HG03060 (cell line): ENCODE measurements at regions not wholly inside any gene's neighbourhood (a gene's known extent, or its start where the extent isn't known, plus 50 kb on each side); places are given as distances from the start of the nearest gene placed in this dataset.

Experiments used
- ATAC-seq: cut with Tn5 transposase; IDR thresholded peaks from one replicate; pipeline ENCODE4 v1.9.1; 2021; ENCODE audit warnings: low read depth, moderate number of reproducible peaks; ENCODE audit not compliant: unreplicated experiment

- ATAC-seq: no peak
Observed at GRCh38 chr14:101063121-101063520, 159.6 kb upstream of the RTL1 start.

- ATAC-seq: no peak
Observed at GRCh38 chr14:101064121-101064661, 160.7 kb upstream of the RTL1 start.

GRCh38 chr14:101064718-101065117, 161.2 kb upstream of the RTL1 start:
- no peak for ATAC-seq

- no peak for ATAC-seq
Observed at GRCh38 chr14:101065246-101065645, 161.7 kb upstream of the RTL1 start.

GRCh38 chr14:101065696-101066694, 162.5 kb upstream of the RTL1 start:
- ATAC-seq: no peak

- no peak for ATAC-seq
Observed at GRCh38 chr14:101066826-101067510, 163.4 kb upstream of the RTL1 start.

- no peak for ATAC-seq
Observed at GRCh38 chr14:101068313-101069227, 165.0 kb upstream of the RTL1 start.

GRCh38 chr14:101069228-101069549, 165.7 kb upstream of the RTL1 start:
- ATAC-seq: no peak

GRCh38 chr14:101069666-101070362, 166.3 kb upstream of the RTL1 start:
- no peak for ATAC-seq

- ATAC-seq: no peak
Observed at GRCh38 chr14:101070540-101071492, 167.3 kb upstream of the RTL1 start.

- ATAC-seq: no peak
Observed at GRCh38 chr14:101071493-101071906, 168.0 kb upstream of the RTL1 start.

- ATAC-seq: no peak
Observed at GRCh38 chr14:101072070-101072469, 168.5 kb upstream of the RTL1 start.

- ATAC-seq: no peak
Observed at GRCh38 chr14:101072531-101072930, 169.0 kb upstream of the RTL1 start.

GRCh38 chr14:101072945-101073597, 169.5 kb upstream of the RTL1 start:
- peak; percentile 84 for ATAC-seq

GRCh38 chr14:101073598-101073965, 170.1 kb upstream of the RTL1 start:
- no peak for ATAC-seq

GRCh38 chr14:101074196-101075024, 170.9 kb upstream of the RTL1 start:
- no peak for ATAC-seq

GRCh38 chr14:101075025-101075800, 171.7 kb upstream of the RTL1 start:
- no peak for ATAC-seq
